ENCODE measurements at regions not wholly inside any gene's neighbourhood (a gene's known extent, or its start where the extent isn't known, plus 50 kb on each side); places are given as distances from the start of the nearest gene placed in this dataset.

DNA sequence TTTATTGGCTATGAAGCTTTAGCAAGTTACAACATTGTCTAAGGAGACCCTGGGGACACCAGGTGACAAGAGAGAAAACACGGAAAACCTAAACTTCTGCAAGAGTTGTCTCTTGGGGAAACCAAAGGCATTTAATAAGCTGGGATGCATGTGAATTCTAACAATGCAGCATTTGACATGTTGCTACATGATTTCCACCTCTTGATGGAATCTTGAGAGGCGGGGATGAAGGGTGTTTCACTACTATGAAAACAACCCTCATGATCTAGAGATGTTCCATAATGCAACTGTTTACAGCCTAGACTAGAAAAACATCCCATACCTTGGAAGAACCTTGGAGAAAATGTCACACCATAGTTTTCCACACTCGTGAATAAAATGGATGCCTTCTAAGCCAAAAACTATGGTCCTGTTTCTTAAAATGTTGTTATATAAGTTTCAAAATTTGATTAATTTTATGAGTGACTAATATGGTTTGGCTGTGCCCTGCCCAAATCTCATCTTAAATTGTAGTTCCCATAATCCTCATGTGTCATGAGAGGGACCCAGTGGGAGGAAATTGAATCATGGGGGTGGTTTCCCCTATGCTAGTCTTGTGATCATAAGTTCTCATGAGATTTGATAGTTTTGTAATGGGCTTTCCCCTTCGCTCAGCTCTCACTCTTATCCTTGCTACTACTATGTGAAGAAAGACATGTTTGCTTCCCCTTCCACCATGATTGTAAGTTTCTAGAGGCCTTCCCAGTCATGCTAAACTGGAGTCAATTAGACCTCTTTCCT lies 164.6 kb downstream of the TNFSF13B start:
- H3K23ac ChIP-seq (ENCODE audit: insufficient read length, low read depth, low read length), result no peak overlapping the region
- H3K27ac ChIP-seq (ENCODE audit: insufficient read length, low read depth, low read length), result no peak overlapping the region
- no peak overlapping the region for H2BK20ac ChIP-seq (ENCODE audit: low read depth, low read length, poor library complexity, severe bottlenecking)
- no peak overlapping the region for H2BK5ac ChIP-seq (ENCODE audit: insufficient read length, low read length)
- no peak overlapping the region for H2AFZ ChIP-seq (ENCODE audit: low read length)
- no peaks in the 10 kb centered on the region for H3K36me3 Mint-ChIP-seq (ENCODE audit: insufficient read depth in 1 of 3, low read depth in 3 of 3)
- no peak overlapping the region for H4K91ac ChIP-seq (ENCODE audit: insufficient read length, low read depth, low read length)
- H3K23me2 ChIP-seq (ENCODE audit: insufficient read length, low read depth, low read length, poor library complexity, severe bottlenecking), result no peaks in the 10 kb centered on the region
- no peak overlapping the region for H3K4me2 ChIP-seq (ENCODE audit: insufficient read depth, insufficient read length, low read length)
- H3K9ac ChIP-seq (ENCODE audit: extremely low read depth, insufficient read length, low read length), result no peak overlapping the region
- H4K8ac ChIP-seq (replicated peaks; ENCODE audit: insufficient read length, low read depth, low read length), result no peak overlapping the region
- TF ChIP-seq CTCF (conservative IDR thresholded peaks at IDR 0.05), result no peak
- H4K20me1 ChIP-seq (ENCODE audit: control insufficient read depth, insufficient read depth, insufficient read length), result no peaks in the 10 kb centered on the region
- no peak overlapping the region for H3K18ac ChIP-seq (ENCODE audit: insufficient read length, low read depth, low read length)
- WGBS (ENCODE audit: extremely low coverage, insufficient read length, low lambda C conversion rate), result no CpG with 5 or more reads among the region's 4 CpGs
- no peak overlapping the region for H3K4me3 Mint-ChIP-seq
- H3K56ac ChIP-seq (ENCODE audit: insufficient read length, low read depth, low read length), result no peak overlapping the region
- no peak overlapping the region for H2BK15ac ChIP-seq (ENCODE audit: low read depth, low read length)
- H2AK5ac ChIP-seq (ENCODE audit: insufficient read length, low read length), result no peak overlapping the region
- no peak overlapping the region for H3K4ac ChIP-seq (ENCODE audit: low read depth, low read length)
- no peaks in the 10 kb centered on the region for H3K27me3 Mint-ChIP-seq (ENCODE audit: low read depth)
- H3K79me2 ChIP-seq (ENCODE audit: insufficient read depth, low read length), result no peaks in the 10 kb centered on the region
- no peaks in the 10 kb centered on the region for H3K4me1 Mint-ChIP-seq
- H2BK12ac ChIP-seq (ENCODE audit: insufficient read length, low read depth, low read length), result no peak overlapping the region
- no peak overlapping the region for H2BK120ac ChIP-seq (ENCODE audit: low read depth, low read length, poor library complexity, severe bottlenecking)
- no peak overlapping the region for H3K14ac ChIP-seq (ENCODE audit: insufficient read depth, low read length)
- no peak overlapping the region for H4K5ac ChIP-seq (ENCODE audit: insufficient read length, low read depth, low read length)
- H3K27me3 ChIP-seq (ENCODE audit: insufficient read depth, low read length), result no peaks in the 10 kb centered on the region
- no peak overlapping the region for H3T11ph ChIP-seq (ENCODE audit: low read length)
- H3K9me3 ChIP-seq (ENCODE audit: control insufficient read depth, low read depth, low read length), result no peaks in the 10 kb centered on the region
- no peaks in the 10 kb centered on the region for H3K4me1 ChIP-seq (ENCODE audit: insufficient read depth, low read length)
- H3K79me1 ChIP-seq (ENCODE audit: insufficient read depth, low read depth, low read length, poor library complexity, severe bottlenecking), result no peaks in the 10 kb centered on the region
- no peak overlapping the region for H3K27ac Mint-ChIP-seq
- no peak for DNase-seq
- H3K9me3 Mint-ChIP-seq, result no peaks in the 10 kb centered on the region; a peak in 1 of 5 replicates
